Thyroid gland (tissue), 4 donors: ENCODE measurements at regions not wholly inside any gene's neighbourhood (a gene's known extent, or its start where the extent isn't known, plus 50 kb on each side); places are given as distances from the start of the nearest gene placed in this dataset.

Source experiments
- DNase-seq, 2 donors: peaks; one replicate each; pipeline ENCODE4 v3.0.0-alpha.2; 2019
- H3K27ac ChIP-seq, 3 donors: fragments of 200-600 bp; sonication (generic); 1 replicate in 2 of 3; 2 replicates in 1 of 3; pipeline ENCODE4 v1.5.1; 2016 to 2019; ENCODE audit warnings: mild to moderate bottlenecking in 1 of 3, moderate library complexity in 1 of 3
- H3K27me3 ChIP-seq: fragments of 200-600 bp; sonication (generic); one replicate; pipeline ENCODE4 v1.5.1; 2019
- H3K36me3 ChIP-seq, 2 donors: fragments of 200-600 bp; sonication (generic); one replicate each; pipeline ENCODE4 v1.5.1; 2016 to 2019
- H3K4me1 ChIP-seq, 2 donors: fragments of 200-600 bp; sonication (generic); one replicate each; pipeline ENCODE4 v1.5.1; 2017 to 2019
- H3K4me3 ChIP-seq, 3 donors: fragments of 200-600 bp; sonication (generic); replicated peaks in 1 of 3; 1 replicate in 2 of 3; 2 replicates in 1 of 3; pipeline ENCODE4 v1.5.1; 2016; ENCODE audit warnings: mild to moderate bottlenecking in 1 of 3
- H3K9me3 ChIP-seq: fragments of 200-600 bp; sonication (generic); one replicate; pipeline ENCODE4 v1.5.1; 2017
- CTCF ChIP-seq, 6 experiments: fragments of 200-600 bp in 3 of 6; fragments of 450-650 bp in 3 of 6; sonication (generic) in 3 of 6; IDR thresholded peaks; one replicate each; pipeline ENCODE4 v1.5.1; 2016 to 2019; ENCODE audit warnings: antibody characterized with exemption in 6 of 6, mild to moderate bottlenecking in 2 of 6, inconsistent platforms in 1 of 6, moderate library complexity in 1 of 6
- POLR2A ChIP-seq, 2 donors: fragments of 450-650 bp; IDR thresholded peaks; one replicate each; pipeline ENCODE4 v1.6.1; 2017; ENCODE audit warnings: antibody characterized with exemption in 2 of 2, mild to moderate bottlenecking in 2 of 2, moderate library complexity in 1 of 2
- WGBS, 2 donors: methylation state at CpG; one replicate each; pipeline ENCODE4 v1.1.5; 2017; 5-methylcytosine and 5-hydroxymethylcytosine counted together
- intact Hi-C: fragments of 100-400 bp; cut with DNase I; formaldehyde crosslinking; loops from one replicate; pipeline ENCODE4 v1.15.1; 2023

GRCh38 chr22:26095256-26095956, 73.9 kb upstream of the SEZ6L start:
- no peaks in the 10 kb centered on the region for H3K27me3 ChIP-seq

DNA sequence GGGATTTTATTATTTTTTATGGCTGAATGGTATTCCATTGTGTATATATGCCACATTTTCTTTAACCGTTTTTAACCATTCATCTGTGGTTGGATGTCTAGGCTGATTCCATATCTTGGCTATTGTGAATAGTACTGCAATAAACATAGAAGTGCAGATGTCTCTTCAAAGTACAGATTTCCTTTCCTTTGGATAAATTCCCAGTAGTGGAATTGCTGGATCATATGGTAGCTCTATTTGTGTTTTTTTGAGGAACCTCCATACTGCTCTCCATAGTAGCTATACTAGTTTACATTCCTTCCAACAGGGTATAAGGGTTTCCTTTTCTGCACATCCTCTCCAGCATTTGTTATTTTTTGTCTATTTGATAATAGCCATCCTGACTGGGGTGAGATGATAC, 71.9 kb upstream of the SEZ6L start:
- H3K4me1 ChIP-seq, result peaks cover 0 to 8% of the 10 kb centered on the region in 2 donors
- intact Hi-C loops, result no loop called here
- no peak overlapping the region for H3K4me3 ChIP-seq
- 90 to 96% methylated on average over 1 of the region's 1 CpG for WGBS, 2 donors
- no peaks in the 10 kb centered on the region for H3K36me3 ChIP-seq
- no peaks in the 10 kb centered on the region for H3K27me3 ChIP-seq
- no peaks in the 10 kb centered on the region for H3K9me3 ChIP-seq
- TF ChIP-seq POLR2A (IDR thresholded peaks at IDR 0.05) (no peak), CTCF (IDR thresholded peaks at IDR 0.05) (no peak)
- no peak overlapping the region for H3K27ac ChIP-seq
- DNase-seq, result no peak

More at GRCh38 chr22:26095256-26095956, 73.9 kb upstream of the SEZ6L start:
- H3K27ac ChIP-seq, result no peak overlapping the region
- no peaks in the 10 kb centered on the region for H3K9me3 ChIP-seq
- 77 to 79% methylated on average over 8 of the region's 8 CpGs for WGBS, 2 donors
- intact Hi-C loops, result no loop called here
- no peak for DNase-seq
- no peak overlapping the region for H3K4me3 ChIP-seq
- TF ChIP-seq POLR2A (IDR thresholded peaks at IDR 0.05) (no peak), CTCF (IDR thresholded peaks at IDR 0.05) (no peak)
- no peaks in the 10 kb centered on the region for H3K36me3 ChIP-seq
- no peaks in the 10 kb centered on the region for H3K4me1 ChIP-seq

DNA sequence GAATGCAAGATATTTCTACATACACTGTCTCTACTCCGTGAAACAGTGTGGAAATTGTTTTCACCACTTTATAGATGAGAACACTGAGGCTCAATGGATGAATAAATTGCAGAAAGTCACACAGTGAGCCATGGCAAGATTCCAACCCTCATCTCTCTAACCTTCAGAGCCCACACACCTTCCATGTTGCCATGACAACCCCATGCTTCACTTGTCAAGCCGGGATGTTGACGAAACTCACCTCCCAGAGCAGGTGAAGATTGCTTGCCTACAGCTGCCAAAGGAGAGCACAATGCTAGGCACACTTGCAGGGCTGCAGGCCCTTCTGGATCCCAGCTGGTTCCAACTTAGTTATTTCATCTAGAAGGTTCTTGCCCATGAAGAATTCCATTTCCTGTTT, 71.4 kb upstream of the SEZ6L start:
- intact Hi-C loops, result no loop called here
- H3K36me3 ChIP-seq, result no peaks in the 10 kb centered on the region
- H3K27ac ChIP-seq, result no peak overlapping the region
- WGBS, 2 donors, result 67 to 80% methylated on average over 3 of the region's 3 CpGs
- H3K4me1 ChIP-seq, result peaks cover 0 to 8% of the 10 kb centered on the region in 2 donors
- no peaks in the 10 kb centered on the region for H3K9me3 ChIP-seq
- H3K27me3 ChIP-seq, result no peaks in the 10 kb centered on the region
- DNase-seq, result no peak
- TF ChIP-seq POLR2A (IDR thresholded peaks at IDR 0.05) (no peak), CTCF (IDR thresholded peaks at IDR 0.05) (no peak)
- no peak overlapping the region for H3K4me3 ChIP-seq

DNA sequence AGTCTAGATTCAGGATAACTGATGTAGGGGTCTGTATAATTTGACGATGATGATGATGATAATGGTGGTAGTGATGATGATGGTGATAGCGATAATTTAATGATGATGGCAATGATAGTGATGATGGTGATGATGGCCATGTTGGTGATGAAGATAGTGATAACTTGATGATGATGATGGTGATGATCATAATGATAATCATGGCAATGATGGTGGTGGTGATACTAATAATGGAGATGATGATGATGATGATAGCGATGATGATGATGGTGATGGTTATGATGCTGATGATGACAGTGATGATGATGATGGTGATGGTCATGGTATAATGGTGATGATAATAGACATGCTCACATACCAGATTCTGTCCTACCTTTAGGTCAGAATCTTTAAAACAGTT, 66.2 kb upstream of the SEZ6L start:
- TF ChIP-seq CTCF (IDR thresholded peaks at IDR 0.05) (no peak), POLR2A (IDR thresholded peaks at IDR 0.05) (no peak)
- no peaks in the 10 kb centered on the region for H3K36me3 ChIP-seq
- WGBS, 2 donors, result 79 to 95% methylated on average over 3 of the region's 3 CpGs

GRCh38 chr22:26106412-26106811, 62.9 kb upstream of the SEZ6L start:
- no peak for DNase-seq
- H3K27ac ChIP-seq, result no peak overlapping the region
- TF ChIP-seq CTCF (IDR thresholded peaks at IDR 0.05), result no peak
- TF ChIP-seq POLR2A (IDR thresholded peaks at IDR 0.05), result no peak
- intact Hi-C loops, result no loop called here
- no peaks in the 10 kb centered on the region for H3K36me3 ChIP-seq
- H3K4me3 ChIP-seq, result no peak overlapping the region
- no peaks in the 10 kb centered on the region for H3K27me3 ChIP-seq
- peaks cover 0 to 3% of the 10 kb centered on the region in 2 donors for H3K4me1 ChIP-seq
- no peaks in the 10 kb centered on the region for H3K9me3 ChIP-seq

More for the DNA sequence above, 66.2 kb upstream of the SEZ6L start:
- Histone ChIP-seq H3K4me1 (peaks cover 0 to 8% of the 10 kb centered on the region in 2 donors), H3K4me3 (no peak overlapping the region), H3K27ac (no peak overlapping the region), H3K27me3 (no peaks in the 10 kb centered on the region), H3K9me3 (no peaks in the 10 kb centered on the region)
- intact Hi-C loops, result no loop called here
- DNase-seq, result no peak
